Ureter (tissue), 1 donor: ENCODE measurements at regions not wholly inside any gene's neighbourhood (a gene's known extent, or its start where the extent isn't known, plus 50 kb on each side); places are given as distances from the start of the nearest gene placed in this dataset.
"Not testable (repeated sequence)": the region's sequence is repeated elsewhere in the genome, so short reads cannot be mapped to it uniquely, and the experiment has no call there.

Experiments used
- DNase-seq: peaks from one replicate; pipeline ENCODE4 v3.0.0-alpha.2; 2020; ENCODE audit warnings: low spot score
- donor health status: DM: yes; HTN: yes; CAD: no.

DNA sequence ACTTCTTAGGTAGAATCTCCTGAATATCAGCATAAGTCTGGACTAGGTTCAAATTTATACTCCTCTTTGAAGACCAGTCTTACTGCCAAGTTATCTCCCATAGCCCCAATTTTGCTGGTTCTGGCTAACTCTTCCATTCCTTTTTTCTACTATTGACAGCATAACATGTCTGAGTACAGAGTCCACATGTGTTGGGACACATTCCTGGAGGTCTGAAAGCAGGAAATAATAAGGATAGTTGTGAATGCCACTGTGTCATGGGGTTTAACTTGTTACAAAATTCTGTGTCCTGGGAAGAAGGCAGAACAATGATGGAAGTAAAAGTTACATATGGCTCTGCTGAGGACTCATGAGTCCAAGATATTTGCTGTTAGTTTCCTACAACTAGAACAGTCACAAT lies 57.4 kb upstream of the ZBTB20 start:
- no peak for DNase-seq

DNA sequence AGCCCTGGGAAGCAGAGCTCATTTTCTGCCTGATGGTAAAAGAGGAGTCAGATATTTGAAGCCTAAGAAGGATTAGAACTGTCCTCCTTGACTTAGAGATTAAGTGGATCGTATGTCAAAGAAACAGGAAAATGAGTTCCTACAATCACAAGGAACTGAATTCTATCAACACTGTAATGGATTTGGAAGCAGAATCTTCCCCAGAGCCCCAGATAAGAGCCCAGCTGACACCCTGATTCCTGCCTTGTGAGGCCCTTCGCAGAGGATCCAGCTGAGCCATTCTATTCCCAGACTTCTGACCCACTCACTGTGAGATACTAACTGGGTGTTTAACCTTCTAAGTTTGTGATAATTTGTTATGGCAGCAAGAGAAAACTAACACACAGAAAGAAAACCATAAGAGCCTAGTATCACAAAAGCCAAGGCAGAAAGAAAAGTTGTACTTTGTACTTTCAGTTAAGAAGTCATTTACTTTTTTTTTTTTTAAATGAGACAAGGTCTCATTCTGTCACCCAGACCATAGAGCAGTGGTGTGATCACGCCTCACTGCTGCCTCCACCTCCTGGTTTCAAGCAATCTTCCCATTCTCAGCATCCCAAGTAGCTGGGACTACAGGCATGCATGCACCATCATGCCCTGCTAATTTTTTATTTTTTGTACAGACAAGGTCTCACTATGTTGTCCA lies 61.1 kb upstream of the ZBTB20 start:
- no peak for DNase-seq

DNA sequence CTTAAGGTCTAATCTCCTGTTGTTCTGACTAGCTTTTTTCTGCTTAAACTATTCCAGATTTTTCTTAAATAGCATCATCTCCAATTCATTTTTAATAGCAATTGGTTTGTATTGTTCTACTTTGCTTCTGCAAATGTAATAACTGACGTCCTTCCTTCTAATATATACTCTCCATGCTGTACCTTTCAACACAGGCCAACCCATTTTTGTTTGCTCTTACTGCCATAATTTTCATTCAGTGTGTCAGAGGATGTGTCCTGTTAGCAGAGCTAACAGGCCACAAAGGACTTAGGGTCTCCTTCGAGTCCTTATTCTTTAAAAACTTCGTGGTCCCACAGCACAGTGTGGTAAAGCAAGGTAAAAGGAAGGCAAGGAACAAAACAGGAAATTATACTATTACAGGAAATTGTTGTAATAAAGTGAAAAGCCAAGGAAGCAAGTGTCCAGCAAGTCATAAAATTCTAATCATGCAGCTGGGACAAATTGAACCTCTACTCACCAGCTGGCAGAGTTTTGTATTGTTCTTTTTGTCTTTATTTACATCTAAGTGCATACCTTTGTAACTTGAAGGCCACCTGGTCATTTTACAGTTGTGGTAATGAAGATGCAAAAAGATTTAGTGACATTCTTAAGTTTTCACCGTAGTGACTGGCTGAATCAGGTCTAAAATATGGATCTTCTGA lies 64.9 kb upstream of the ZBTB20 start:
- no peak for DNase-seq

DNA sequence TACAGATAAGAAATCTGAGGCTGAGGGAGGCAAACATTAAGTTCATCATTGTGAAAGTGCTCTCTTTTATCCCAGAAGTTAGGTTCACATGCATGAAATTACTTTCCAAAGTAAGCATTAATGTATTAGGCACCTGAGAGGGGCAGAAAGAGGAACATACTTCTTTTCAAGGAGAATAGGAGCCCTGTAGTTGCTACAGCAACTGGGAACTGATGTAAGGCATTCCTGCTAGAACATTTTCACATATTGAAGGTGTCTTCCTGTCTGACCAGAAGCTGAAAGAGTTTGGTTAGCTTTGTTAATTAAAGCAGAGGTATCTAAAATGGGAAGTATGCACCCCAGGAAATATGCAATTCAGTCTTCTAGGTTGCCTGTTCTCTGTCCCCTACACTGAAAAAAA lies 65.5 kb upstream of the ZBTB20 start:
- no peak for DNase-seq

DNA sequence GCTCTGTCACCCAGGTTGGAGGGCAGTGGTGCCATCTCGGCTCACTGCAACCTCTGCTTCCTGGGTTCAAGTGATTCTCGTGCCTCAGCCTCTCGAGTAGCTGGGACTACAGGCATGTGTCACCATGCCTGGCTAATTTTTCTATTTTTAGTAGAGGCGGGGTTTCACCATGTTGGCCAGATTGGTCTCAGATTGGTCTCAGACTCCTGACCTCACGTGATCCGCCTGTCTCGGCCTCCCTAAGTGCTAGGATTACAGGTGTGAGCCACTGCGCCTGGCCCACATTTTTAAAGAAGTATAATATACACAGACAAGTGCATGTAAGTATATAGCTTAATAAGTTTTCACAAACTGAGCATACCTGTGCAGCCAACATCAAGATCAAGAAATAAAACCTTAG lies 66.0 kb upstream of the ZBTB20 start:
- DNase-seq, result not testable (repeated sequence)

DNA sequence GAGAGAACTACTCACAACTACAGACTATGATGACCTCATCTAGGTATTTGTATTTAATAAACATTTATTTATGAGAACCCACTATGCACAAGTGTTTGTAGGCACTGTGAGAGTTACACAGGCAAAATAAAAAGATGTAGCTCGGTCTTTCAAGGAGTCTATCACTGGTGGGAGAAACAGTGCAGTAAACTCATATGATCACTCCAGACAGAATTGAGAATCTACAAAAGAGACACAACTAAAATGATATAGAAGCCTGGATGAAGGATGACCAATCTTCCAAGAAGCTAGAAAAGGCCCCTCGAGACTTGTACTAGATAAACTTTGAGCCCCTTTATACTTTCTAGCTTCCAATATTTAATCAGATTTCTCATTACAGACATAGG lies 70.2 kb upstream of the ZBTB20 start:
- DNase-seq, result no peak

DNA sequence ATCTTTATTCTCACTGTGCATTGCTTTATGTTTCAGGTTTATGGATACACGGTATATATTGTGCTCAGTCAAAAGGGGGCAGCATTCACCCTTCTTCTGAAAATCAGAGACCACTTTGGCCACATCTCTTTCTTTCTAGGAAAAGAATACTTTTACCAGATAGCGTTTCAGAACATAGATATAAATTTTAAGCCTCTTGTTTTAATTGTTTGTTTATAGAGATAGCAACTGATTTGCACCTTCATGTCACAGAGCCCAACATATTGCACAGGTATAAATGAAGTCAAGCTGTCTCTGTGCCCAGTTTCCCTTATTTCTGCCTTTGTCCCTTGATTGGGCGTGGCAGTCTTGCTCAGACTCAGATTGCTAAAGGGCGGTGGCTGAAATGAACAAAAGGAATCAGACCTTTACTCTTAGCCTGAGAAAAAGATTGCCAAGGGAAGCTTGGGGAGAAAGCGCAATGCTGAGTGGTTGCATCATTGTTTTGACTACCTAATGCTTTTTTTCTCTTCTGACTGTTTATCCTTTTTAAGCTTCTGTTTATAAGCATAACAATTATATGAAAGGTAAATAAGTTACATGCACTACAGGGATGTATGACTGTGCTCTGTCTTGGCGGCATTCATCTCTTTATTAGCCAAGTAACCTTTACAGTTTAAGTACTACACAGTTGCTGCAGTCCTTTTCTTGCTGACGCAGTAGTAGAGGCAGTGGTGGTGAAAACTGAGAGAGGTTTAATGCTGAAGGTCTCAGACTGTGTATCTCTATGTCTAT lies 70.8 kb upstream of the ZBTB20 start:
- no peak for DNase-seq

DNA sequence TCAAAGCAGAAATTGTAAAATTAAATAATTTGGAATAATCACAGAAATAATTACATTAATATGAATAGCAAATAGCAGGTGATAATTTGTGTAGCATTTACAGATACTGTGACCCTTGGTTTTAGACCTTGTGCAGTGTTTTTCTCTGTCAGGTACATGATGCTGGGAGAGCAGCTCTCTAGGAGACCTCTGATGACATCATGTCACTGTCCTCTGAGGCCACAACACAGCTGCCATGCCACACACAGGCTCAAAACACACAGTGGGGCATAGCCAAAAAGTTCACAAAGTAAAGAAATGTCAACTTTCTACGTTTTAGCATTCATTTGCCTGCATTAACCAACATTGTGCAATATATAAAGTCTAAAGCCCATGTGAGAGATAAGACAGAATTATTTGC lies 71.8 kb upstream of the ZBTB20 start:
- DNase-seq, result no peak

DNA sequence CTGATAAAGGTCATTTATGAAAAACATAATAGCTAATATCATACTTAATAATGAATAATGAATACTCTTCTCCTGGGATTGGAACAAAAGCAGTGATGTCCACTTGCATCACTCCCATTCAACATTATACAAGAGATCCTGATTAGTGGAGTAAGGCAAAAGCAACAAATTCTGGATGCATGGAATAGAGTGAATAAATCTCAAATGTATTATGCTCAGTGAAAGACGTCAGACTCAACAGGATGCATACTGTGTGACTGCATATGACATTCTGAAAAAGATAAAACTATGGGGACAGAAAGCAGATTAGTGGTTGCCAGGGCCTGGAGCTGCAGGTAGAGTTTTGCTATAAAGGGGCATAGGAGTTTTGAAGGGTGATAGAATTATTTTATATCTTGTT lies 77.6 kb upstream of the ZBTB20 start:
- DNase-seq, result no peak

DNA sequence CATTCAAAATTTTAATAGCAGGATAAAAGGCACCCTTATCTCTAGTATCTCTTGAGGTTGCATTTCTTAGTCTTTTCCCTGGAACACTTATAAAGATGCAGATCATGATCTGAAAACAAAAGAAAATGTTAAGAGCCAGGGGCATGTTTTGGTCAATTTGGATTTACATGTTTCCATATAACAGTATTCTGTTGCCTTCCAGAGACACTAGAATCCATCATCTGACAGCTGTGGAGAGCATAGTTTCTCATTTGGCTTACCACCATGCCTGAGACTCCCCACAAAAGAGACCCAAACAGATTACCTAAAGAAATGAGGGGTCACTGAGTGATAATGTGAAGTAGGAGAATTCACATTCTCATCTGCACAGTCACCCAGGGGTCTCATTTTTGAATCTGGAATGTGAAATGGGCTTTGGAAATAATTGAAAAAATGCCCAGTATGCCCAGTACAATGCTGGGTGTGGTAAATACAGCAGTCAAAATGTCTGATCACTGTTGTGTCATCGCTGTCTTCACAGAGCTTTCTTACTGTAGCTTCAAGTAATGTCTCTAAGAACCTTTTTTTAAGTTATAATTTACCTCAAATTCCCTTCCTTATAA lies 79.9 kb upstream of the ZBTB20 start:
- no peak for DNase-seq

DNA sequence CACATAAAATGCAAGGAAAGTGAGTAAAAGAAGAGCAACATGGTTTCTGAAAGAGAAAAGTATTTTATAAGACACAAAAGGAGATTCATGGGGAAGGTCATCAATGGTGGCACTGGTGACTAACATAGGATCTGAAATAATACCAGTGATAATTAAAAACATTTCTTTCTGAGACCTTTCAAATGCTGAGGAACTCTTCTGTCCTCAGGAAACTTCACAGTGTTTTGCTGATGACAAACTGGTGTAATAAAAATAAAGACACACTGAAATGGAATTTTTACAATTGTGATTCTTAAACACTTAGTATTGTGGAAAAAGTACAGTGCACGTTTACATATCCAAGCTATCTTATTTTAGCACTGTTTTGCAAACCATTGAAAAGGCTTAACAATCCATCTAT lies 80.4 kb upstream of the ZBTB20 start:
- no peak for DNase-seq

DNA sequence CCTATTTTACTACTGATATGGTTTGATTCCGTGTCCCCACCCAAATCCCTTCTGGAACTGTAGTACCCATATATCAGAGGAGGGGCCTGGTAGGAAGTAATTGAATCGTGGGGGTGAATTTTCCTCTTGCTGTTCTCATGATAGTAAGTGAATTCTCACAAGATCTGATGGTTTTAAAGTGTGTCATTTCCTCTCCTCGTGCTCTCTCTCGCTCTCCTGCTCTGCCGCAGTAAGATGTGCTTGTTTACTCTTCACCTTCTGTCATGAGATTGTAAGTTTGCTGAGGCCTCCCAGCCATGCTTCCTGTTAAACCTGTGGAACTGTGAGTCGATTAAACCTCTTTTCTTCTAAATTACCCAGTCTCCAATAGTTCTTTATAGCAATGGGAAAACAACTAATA lies 81.2 kb upstream of the ZBTB20 start:
- no peak for DNase-seq

DNA sequence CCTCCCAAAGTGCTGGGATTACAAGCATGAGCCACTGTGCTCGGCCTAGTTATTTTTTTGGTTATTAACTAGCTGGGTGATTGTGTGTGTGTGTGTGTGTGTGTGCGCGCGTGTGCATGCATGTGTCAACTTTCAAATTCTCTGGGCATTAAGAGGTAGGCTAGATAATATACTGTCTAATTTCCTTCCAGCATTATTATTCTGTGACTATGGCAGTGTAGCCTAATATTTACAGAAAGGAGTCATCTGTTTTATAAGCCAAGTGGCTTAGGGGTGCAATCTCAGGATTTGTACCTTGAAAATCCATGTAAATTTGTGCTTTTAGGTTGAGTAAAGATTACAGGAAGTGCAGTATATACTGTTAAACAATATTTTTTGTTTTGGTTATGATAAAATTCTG lies 85.1 kb upstream of the ZBTB20 start:
- DNase-seq, result no peak

DNA sequence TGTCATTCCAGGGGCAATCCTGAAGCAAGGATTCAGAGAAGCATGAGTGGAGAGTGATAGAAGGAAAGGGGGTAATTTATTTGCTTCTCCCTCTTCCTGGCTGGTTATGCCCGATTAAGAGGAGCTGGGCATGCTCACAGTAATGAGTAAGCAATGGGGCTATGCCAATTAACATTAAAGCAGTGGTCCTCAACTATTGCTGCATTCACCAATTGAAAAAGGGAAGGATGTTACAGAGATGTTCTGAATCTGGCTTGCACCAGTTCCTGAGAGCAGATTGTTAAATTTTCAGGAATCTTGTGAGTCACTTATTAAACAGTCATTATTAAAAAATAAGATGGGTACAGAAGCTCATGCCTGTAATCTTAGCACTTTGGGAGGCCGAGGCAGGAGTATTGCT lies 85.9 kb upstream of the ZBTB20 start:
- no peak for DNase-seq

DNA sequence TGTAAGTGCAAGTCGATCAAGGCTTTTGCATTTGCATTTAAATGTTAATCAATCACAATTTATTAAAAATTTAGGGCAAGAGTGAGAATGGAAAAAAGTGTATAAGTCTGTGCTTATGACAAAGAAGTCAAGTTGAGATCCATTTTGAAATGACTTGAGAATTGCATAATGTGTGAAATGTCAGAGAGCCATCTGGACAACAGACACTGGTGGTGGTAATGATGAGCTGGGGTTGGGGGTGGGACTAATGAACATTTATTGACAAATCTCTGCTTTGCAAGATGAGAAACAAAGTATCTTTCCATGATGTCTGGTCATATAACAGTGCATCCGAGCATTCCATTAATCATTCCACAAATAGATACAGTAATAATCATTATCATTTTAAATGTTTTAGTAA lies 89.4 kb upstream of the ZBTB20 start:
- DNase-seq, result no peak

DNA sequence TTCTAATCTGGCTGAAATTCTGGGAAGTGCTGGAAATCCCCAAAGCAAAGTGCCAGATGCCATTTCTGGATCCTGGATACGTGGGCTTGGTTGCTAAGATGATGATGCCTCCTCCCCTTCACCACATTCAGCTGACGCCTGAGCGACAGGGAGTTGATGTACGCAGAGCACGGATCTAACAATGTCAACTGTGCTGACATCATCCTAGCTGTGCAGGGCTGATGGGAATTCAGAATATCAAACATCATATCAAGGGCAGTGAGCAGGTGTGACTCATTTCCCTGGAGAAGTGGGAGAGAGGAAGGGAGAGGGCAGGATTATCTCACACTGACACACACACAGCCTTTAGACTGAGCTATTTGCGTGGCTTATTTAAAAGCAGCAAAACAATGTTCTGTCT lies 92.6 kb upstream of the ZBTB20 start:
- peak; percentile 42 for DNase-seq

DNA sequence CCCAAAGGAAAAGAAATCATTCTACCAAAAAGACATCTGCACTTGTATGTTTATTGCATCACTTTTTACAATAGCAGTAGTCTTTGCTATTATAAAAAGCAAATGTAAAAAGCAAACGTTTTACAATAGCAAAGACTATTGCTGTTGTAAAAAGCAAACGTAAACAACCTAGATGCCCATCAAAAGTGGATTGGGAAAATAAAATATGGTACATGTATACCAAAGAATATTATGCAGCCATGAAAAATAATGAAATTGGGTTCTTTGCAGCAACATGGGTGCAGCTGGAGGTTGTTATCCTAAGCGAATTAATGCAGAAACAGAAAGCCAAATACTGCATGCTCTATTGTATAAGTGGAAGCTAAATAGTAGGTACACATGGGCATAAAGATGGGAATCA lies 97.3 kb upstream of the ZBTB20 start:
- no peak for DNase-seq

DNA sequence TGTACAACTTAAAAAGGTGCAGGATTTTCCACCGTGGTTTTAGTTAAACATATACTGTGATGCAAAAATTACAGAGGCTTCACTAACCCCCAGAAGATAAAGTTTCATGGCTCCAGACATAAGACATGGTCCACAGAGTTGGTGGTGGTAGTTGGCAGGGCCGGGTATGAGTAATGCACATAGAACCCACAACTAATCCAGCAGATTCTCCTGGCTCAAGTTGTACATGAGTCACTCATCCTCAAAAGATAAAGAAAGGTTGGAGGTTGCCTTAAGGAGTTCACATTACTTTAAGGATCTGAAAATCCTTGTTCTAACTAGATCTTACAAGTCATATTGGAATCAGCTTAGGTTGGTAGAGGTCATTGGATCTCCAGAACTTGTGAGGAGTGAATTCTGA lies 98.3 kb upstream of the ZBTB20 start:
- no peak for DNase-seq

DNA sequence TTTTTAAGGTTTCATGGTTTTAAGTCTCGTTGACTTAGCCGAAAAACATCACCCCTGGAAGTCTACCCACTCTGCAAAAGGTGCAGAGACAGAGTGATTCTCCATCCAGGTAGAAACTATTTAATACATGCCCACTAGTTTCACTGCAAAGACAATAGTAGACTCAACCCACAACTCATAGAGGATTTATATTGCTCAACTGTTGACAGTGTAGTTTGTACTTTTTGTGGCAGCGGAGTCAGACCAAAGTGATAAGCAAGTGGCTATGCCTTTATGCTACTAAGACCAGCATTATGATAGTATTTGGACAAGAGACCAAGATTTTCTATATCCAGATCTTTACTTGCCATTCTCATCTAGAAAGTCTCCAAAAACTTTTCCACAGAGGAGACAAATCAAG lies 98.8 kb upstream of the ZBTB20 start:
- no peak for DNase-seq

DNA sequence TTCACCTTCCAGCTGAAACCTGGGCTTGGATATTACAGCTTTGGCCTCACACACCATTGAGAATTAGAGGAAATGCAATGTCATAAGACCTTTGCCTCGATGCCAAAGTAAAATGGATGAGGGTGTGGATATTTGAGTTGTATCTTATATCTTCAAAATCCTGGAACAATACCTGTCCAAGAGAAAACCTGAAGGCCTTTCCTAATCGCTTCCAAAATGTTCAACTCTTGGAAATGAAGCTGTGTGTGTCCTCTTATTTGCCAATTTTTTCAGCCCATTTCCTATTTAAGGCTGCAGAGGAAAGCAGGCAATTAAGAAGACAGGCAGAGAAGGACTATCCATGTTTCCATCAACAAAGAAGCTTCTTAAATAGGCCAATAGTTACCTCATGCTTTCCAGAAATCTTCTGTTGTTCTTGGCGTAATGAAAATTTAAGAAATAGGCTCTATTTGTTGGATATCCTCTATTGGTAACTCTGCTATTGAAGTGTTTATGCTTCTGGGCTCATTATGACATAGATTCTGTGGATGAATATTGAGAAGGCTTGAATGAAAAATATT lies 99.5 kb upstream of the ZBTB20 start:
- no peak for DNase-seq

DNA sequence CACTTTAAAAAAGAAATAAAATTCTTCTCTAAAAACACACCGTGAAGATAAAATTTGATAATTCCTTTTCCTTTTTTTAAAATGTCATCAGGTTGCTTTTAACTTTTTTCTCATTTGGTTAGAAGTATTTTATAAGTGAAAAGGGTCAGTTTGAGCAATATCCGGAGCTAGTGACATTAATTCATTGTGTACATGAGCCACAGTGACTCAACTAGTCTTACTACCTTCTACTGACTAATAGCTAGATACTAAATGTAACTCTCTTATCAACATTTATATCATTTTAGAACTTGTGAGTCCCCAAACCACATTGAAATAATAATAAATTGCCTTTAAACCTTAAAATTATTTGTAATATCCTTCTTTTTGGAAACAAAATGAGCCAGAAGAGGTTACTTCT lies 101.2 kb upstream of the ZBTB20 start:
- no peak for DNase-seq

DNA sequence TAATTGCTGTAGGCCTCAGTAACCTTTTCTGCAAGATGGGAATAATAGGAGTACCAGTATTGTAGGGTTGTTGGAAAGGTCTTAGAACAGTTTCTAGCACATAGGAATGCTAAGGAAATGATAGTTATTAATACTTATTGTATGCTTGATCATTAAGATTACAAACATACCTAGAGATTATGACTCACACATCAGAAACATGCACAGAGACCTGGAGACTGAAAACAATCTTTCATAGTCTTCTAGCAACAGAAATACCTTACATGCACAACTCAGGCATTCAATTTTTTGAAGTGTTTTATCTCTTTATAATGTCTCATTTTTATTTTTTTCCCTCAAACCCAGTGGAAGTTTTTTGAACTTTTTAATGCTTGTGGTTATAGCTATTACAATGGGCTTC lies 104.4 kb upstream of the ZBTB20 start:
- DNase-seq, result no peak

DNA sequence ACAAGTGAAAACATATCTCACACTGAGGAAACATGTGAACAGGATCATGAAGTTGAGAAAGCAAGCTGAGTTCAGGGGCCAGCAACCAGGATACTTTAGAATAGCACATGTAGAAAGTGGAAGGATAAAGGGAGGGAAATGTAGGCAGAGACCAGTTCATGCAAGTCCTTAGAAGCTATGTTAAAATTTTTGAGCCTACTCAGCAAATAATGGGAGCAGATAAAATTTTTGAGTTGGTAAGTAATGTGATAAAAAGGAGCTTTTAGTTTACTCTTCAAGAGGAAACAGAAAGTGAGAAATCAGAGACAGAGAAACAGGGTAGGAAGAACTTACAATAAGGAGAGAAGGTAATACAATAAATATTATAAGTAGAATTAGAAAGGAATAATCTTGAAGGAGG lies 105.6 kb upstream of the ZBTB20 start:
- no peak for DNase-seq
